Caco-2 (cell line): ENCODE measurements at regions not wholly inside any gene's neighbourhood (a gene's known extent, or its start where the extent isn't known, plus 50 kb on each side); places are given as distances from the start of the nearest gene placed in this dataset.

Source experiments
- BruUV-seq: library from RNA; stranded (reverse); fragments of 400-500 nt; replicated peaks from 2 replicates; lab custom pipeline; 2021; lab: Mats Ljungman, UMichigan
- CTCF ChIA-PET: fragments of 300-600 bp; sonication (Branson Sonifier 250); formaldehyde crosslinking; loops from one replicate; lab custom pipeline; 2022; ENCODE audit warnings: antibody characterized with exemption; lab: Charles Lee
- POLR2A ChIA-PET: fragments of 300-600 bp; sonication (Branson Sonifier 250); formaldehyde crosslinking; loops from one replicate; lab custom pipeline; 2022; ENCODE audit warnings: antibody characterized with exemption; lab: Charles Lee
- DNase-seq, 2 experiments: peaks; one replicate each; pipeline versions ENCODE4 v3.0.0 to v3.0.0-alpha.2; 2020 to 2022
- H3K27me3 ChIP-seq: replicated peaks from 2 replicates; pipeline ENCODE4 v1.6.0; 2011; ENCODE audit warnings: low read length; ENCODE audit not compliant: control insufficient read depth, insufficient read depth
- H3K36me3 ChIP-seq: 2 replicates; pipeline ENCODE4 v1.5.1; 2011; ENCODE audit warnings: low read length; ENCODE audit not compliant: control insufficient read depth, insufficient read depth
- H3K4me1 ChIP-seq: fragments of 250-450 bp; sonication (Bioruptor Pico); 2 replicates; pipeline ENCODE4 v1.5.1; 2020; ENCODE audit warnings: mild to moderate bottlenecking
- H3K4me3 ChIP-seq: 2 replicates; pipeline ENCODE4 v1.5.1; 2011; ENCODE audit warnings: low read depth, mild to moderate bottlenecking, control low read depth, low read length
- H3K9me3 ChIP-seq: fragments of 250-450 bp; sonication (Bioruptor Pico); 2 replicates; pipeline ENCODE4 v1.5.1; 2020; ENCODE audit warnings: mild to moderate bottlenecking, moderate library complexity
- H3K27ac Mint-ChIP-seq: one replicate; pipeline ENCODE4 v1.8.0; 2022; ENCODE audit warnings: mixed read lengths; ENCODE audit not compliant: unreplicated experiment
- H3K27me3 Mint-ChIP-seq: one replicate; pipeline ENCODE4 v1.8.0; 2022; ENCODE audit warnings: mixed read lengths; ENCODE audit not compliant: insufficient read depth, unreplicated experiment
- H3K36me3 Mint-ChIP-seq: one replicate; pipeline ENCODE4 v1.8.0; 2022; ENCODE audit warnings: mild to moderate bottlenecking, mixed read lengths; ENCODE audit not compliant: insufficient read depth, unreplicated experiment
- H3K4me1 Mint-ChIP-seq: one replicate; pipeline ENCODE4 v1.8.0; 2022; ENCODE audit warnings: low read depth, mixed read lengths; ENCODE audit not compliant: unreplicated experiment
- H3K4me3 Mint-ChIP-seq: one replicate; pipeline ENCODE4 v1.8.0; 2022; ENCODE audit warnings: mild to moderate bottlenecking, moderate library complexity, mixed read lengths; ENCODE audit not compliant: unreplicated experiment
- H3K9me3 Mint-ChIP-seq: one replicate; pipeline ENCODE4 v1.8.0; 2022; ENCODE audit warnings: mixed read lengths; ENCODE audit not compliant: unreplicated experiment
- CTCF ChIP-seq, 2 experiments: fragments of 200-600 bp in 1 of 2; IDR thresholded peaks; 1 replicate in 1 of 2; 2 replicates in 1 of 2; pipeline versions ENCODE4 v1.5.1 to v1.8.0; 2011 to 2022; ENCODE audit warnings: antibody characterized with exemption in 1 of 2, control low read depth in 1 of 2, inconsistent platforms in 1 of 2, low read depth in 1 of 2, low read length in 1 of 2, mild to moderate bottlenecking in 1 of 2, moderate library complexity in 1 of 2; ENCODE audit not compliant: insufficient read depth in 1 of 2, severe bottlenecking in 1 of 2, unreplicated experiment in 1 of 2
- intact Hi-C: fragments of 100-400 bp; cut with micrococcal nuclease; formaldehyde crosslinking; loops from one replicate; pipeline ENCODE4 v1.10.0; 2022; ENCODE audit not compliant: unreplicated experiment

- intact Hi-C loops: no loop called here
- no peak for DNase-seq
These were observed 89.8 kb downstream of the CYB561 start for GRCh38 chr17:63356337-63356757.

GRCh38 chr17:63358111-63358839, 87.8 kb downstream of the CYB561 start:
- DNase-seq: no peak
- no peaks in the 10 kb centered on the region for H3K9me3 ChIP-seq
- no peak for TF ChIP-seq CTCF (IDR thresholded peaks at IDR 0.05; ENCODE audit: insufficient read depth in 1 of 2, low read depth in 1 of 2, low read length in 1 of 2, severe bottlenecking in 1 of 2, unreplicated experiment in 1 of 2)
- intact Hi-C loops: no loop called here
- no peaks in the 10 kb centered on the region for H3K4me1 Mint-ChIP-seq
- no peaks in the 10 kb centered on the region for H3K36me3 ChIP-seq
- no peak overlapping the region for H3K4me3 ChIP-seq
- no peaks in the 10 kb centered on the region; the same call in 1 of the 2 replicates for H3K27me3 ChIP-seq
- no peaks in the 10 kb centered on the region for H3K4me1 ChIP-seq
- no peaks in the 10 kb centered on the region for H3K9me3 Mint-ChIP-seq
- POLR2A ChIA-PET: no interaction called here
- BruUV-seq: no TSS peak
- H3K27ac Mint-ChIP-seq: no peak overlapping the region
- H3K36me3 Mint-ChIP-seq: no peaks in the 10 kb centered on the region
- H3K4me3 Mint-ChIP-seq: no peak overlapping the region
- CTCF ChIA-PET: no interaction called here
- peaks cover 9% of the 10 kb centered on the region for H3K27me3 Mint-ChIP-seq

More at GRCh38 chr17:63356337-63356757, 89.8 kb downstream of the CYB561 start:
- H3K4me1 ChIP-seq: no peaks in the 10 kb centered on the region
- no peak overlapping the region for H3K27ac Mint-ChIP-seq
- no peaks in the 10 kb centered on the region for H3K36me3 Mint-ChIP-seq
- ChIA-PET POLR2A (no interaction called here), CTCF (no interaction called here)
- no peaks in the 10 kb centered on the region; the same call in 1 of the 2 replicates for H3K27me3 ChIP-seq
- H3K4me3 ChIP-seq: no peak overlapping the region
- BruUV-seq: no TSS peak
- H3K9me3 Mint-ChIP-seq: no peaks in the 10 kb centered on the region
- no peak for TF ChIP-seq CTCF (IDR thresholded peaks at IDR 0.05; ENCODE audit: insufficient read depth in 1 of 2, low read depth in 1 of 2, low read length in 1 of 2, severe bottlenecking in 1 of 2, unreplicated experiment in 1 of 2)
- H3K27me3 Mint-ChIP-seq: peaks cover 13% of the 10 kb centered on the region
- no peaks in the 10 kb centered on the region for H3K9me3 ChIP-seq
- no peak overlapping the region for H3K4me3 Mint-ChIP-seq
- no peaks in the 10 kb centered on the region for H3K4me1 Mint-ChIP-seq
- H3K36me3 ChIP-seq: no peaks in the 10 kb centered on the region

- H3K36me3 ChIP-seq: no peaks in the 10 kb centered on the region
- ChIA-PET POLR2A (no interaction called here), CTCF (no interaction called here)
- Mint-ChIP-seq H3K9me3 (no peaks in the 10 kb centered on the region), H3K27ac (no peak overlapping the region), H3K4me3 (no peak overlapping the region), H3K4me1 (no peaks in the 10 kb centered on the region), H3K36me3 (no peaks in the 10 kb centered on the region), H3K27me3 (peaks cover 3% of the 10 kb centered on the region)
- no peaks in the 10 kb centered on the region; the same call in 1 of the 2 replicates for H3K27me3 ChIP-seq
- no peaks in the 10 kb centered on the region for H3K4me1 ChIP-seq
- no peak for TF ChIP-seq CTCF (IDR thresholded peaks at IDR 0.05; ENCODE audit: insufficient read depth in 1 of 2, low read depth in 1 of 2, low read length in 1 of 2, severe bottlenecking in 1 of 2, unreplicated experiment in 1 of 2)
- no TSS peak for BruUV-seq
- no peaks in the 10 kb centered on the region for H3K9me3 ChIP-seq
- intact Hi-C loops: no loop called here
- no peak for DNase-seq
- no peak overlapping the region for H3K4me3 ChIP-seq
These were observed 87.2 kb downstream of the CYB561 start for GRCh38 chr17:63358956-63359355.
